CD4-positive, alpha-beta T cell (primary cell): ENCODE measurements at regions not wholly inside any gene's neighbourhood (a gene's known extent, or its start where the extent isn't known, plus 50 kb on each side); places are given as distances from the start of the nearest gene placed in this dataset.

Experiments
- ATAC-seq: fragments of 200-7000 bp; cut with Tn5 transposase; one replicate; pipeline ENCODE4 v1.10.0; 2022; ENCODE audit warnings: mild to moderate bottlenecking; ENCODE audit not compliant: poor library complexity
- CTCF ChIA-PET: fragments of 350-600 bp; sonication (Branson Sonifier 250); formaldehyde crosslinking; loops from one replicate; lab custom pipeline; 2021; ENCODE audit warnings: antibody characterized with exemption, inconsistent platforms; lab: Charles Lee
- POLR2A ChIA-PET: fragments of 350-600 bp; sonication (Branson Sonifier 250); formaldehyde crosslinking; loops from one replicate; lab custom pipeline; 2021; ENCODE audit warnings: antibody characterized with exemption, inconsistent platforms; lab: Charles Lee
- DNase-seq, 14 experiments: peaks; one replicate each; pipeline ENCODE4 v3.0.0-alpha.2; 2013 to 2020; ENCODE audit warnings: mixed read lengths in 2 of 14
- H3K27ac ChIP-seq, 2 donors: one replicate each; pipeline versions ENCODE4 v1.5.1 to v1.7.0; 2013; ENCODE audit warnings: low read length in 2 of 2, low read depth in 1 of 2, mild to moderate bottlenecking in 1 of 2
- H3K27me3 ChIP-seq, 2 experiments: 1 replicate in 1 of 2; 2 replicates in 1 of 2; pipeline versions ENCODE4 v1.6.1 to v1.7.0; 2013; ENCODE audit warnings: low read length in 2 of 2, control low read depth in 1 of 2, mild to moderate bottlenecking in 1 of 2, moderate library complexity in 1 of 2; ENCODE audit not compliant: insufficient read depth in 2 of 2, control insufficient read depth in 1 of 2
- H3K36me3 ChIP-seq: one replicate; pipeline ENCODE4 v1.6.1; 2013; ENCODE audit warnings: low read length, control low read depth; ENCODE audit not compliant: insufficient read depth
- H3K4me1 ChIP-seq: one replicate; pipeline ENCODE4 v1.6.1; 2013; ENCODE audit warnings: low read length, control low read depth; ENCODE audit not compliant: insufficient read depth
- H3K4me3 ChIP-seq: one replicate; pipeline ENCODE4 v1.5.1; 2013; ENCODE audit warnings: mild to moderate bottlenecking, low read length, moderate library complexity
- H3K9me3 ChIP-seq, 2 experiments: 1 replicate in 1 of 2; 2 replicates in 1 of 2; pipeline versions ENCODE4 v1.6.1 to v1.7.0; 2013; ENCODE audit warnings: low read length in 2 of 2, mild to moderate bottlenecking in 2 of 2, control low read depth in 1 of 2, moderate library complexity in 1 of 2; ENCODE audit not compliant: control insufficient read depth in 1 of 2, insufficient read depth in 1 of 2
- H3K27ac Mint-ChIP-seq: one replicate; pipeline ENCODE4 v1.8.0; 2020; ENCODE audit warnings: mixed read lengths
- H3K27me3 Mint-ChIP-seq: one replicate; pipeline ENCODE4 v1.8.0; 2021; ENCODE audit warnings: mixed read lengths
- H3K36me3 Mint-ChIP-seq: one replicate; pipeline ENCODE4 v1.8.0; 2021; ENCODE audit warnings: low read depth, mixed read lengths
- H3K4me1 Mint-ChIP-seq: one replicate; pipeline ENCODE4 v1.8.0; 2021; ENCODE audit warnings: low read depth, mixed read lengths
- H3K4me3 Mint-ChIP-seq: one replicate; pipeline ENCODE4 v1.8.0; 2020; ENCODE audit warnings: mild to moderate bottlenecking, mixed read lengths
- H3K9me3 Mint-ChIP-seq: one replicate; pipeline ENCODE4 v1.8.0; 2020; ENCODE audit warnings: mixed read lengths
- intact Hi-C, 2 experiments: fragments of 100-400 bp; cut with DNase I in 1 of 2; cut with micrococcal nuclease in 1 of 2; formaldehyde crosslinking; loops; one replicate each; pipeline versions ENCODE4 v1.15.1 to v1.9.0; 2023 to 2025; cut with DNase I, micrococcal nuclease
- TF ChIP-seq, protein P1 (sequence below): fragments of 200-600 bp; IDR thresholded peaks from one replicate; pipeline ENCODE4 v1.8.0; 2022; ENCODE audit warnings: antibody characterized with exemption, mild to moderate bottlenecking

DNA sequence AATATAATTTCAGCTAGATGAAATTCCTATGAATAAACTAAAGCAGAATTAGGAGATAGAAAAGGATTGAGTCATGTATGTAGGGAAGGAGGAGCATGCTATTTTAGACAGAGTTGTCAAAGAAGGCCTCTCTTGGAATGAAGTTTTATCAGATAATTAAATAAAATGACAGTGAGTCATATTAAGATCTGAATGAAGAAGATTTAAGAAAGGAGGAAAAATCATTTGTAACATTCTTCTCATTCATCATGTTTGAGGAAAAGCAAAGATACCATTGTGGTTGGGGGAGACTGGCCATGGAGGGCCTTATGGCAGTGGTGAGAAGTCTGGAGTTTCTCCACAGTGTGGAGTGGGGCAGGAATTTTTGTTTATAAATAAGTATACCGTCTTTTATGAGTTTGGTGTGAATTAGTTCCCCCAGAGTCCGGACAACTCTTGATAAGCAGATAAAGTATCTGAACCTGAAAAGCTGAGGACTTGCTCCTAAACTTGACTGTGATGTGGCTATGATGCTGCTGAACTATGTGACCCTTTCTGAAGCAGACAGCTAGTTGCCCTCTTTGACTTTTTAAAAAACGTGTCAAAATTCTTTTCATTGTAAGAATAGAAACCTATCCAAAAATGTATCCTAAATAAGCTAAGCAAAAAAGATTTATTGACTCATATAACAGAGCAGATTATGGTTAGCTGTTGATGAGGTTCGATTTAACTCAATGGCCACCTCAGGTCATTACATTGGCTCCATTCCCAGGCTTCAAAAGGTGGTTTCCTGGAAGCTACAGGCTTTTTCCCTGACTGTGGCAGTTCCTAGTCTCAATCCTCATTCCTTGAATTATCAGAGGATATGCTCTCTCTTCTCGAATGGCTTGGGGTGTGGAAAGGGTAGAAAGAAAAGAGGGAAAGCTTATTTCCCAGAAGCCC, 90.8 kb downstream of the LHX9 start:
- Mint-ChIP-seq H3K9me3 (peaks cover 8% of the 10 kb centered on the region), H3K4me1 (no peaks in the 10 kb centered on the region), H3K27me3 (no peaks in the 10 kb centered on the region), H3K4me3 (no peak overlapping the region), H3K27ac (no peak overlapping the region), H3K36me3 (no peaks in the 10 kb centered on the region)
- no peak overlapping the region for H3K4me3 ChIP-seq
- no peaks in the 10 kb centered on the region for H3K4me1 ChIP-seq
- no peak overlapping the region for H3K27ac ChIP-seq
- POLR2A ChIA-PET, result no interaction called here
- H3K27me3 ChIP-seq, result no peaks in the 10 kb centered on the region
- TF ChIP-seq, protein P1, sequence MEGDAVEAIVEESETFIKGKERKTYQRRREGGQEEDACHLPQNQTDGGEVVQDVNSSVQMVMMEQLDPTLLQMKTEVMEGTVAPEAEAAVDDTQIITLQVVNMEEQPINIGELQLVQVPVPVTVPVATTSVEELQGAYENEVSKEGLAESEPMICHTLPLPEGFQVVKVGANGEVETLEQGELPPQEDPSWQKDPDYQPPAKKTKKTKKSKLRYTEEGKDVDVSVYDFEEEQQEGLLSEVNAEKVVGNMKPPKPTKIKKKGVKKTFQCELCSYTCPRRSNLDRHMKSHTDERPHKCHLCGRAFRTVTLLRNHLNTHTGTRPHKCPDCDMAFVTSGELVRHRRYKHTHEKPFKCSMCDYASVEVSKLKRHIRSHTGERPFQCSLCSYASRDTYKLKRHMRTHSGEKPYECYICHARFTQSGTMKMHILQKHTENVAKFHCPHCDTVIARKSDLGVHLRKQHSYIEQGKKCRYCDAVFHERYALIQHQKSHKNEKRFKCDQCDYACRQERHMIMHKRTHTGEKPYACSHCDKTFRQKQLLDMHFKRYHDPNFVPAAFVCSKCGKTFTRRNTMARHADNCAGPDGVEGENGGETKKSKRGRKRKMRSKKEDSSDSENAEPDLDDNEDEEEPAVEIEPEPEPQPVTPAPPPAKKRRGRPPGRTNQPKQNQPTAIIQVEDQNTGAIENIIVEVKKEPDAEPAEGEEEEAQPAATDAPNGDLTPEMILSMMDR, result no peak
- DNase-seq (no peak), ATAC-seq (no peak)
- intact Hi-C loops, result no loop called here
- H3K36me3 ChIP-seq, result no peaks in the 10 kb centered on the region
- CTCF ChIA-PET, result no interaction called here
- peaks cover 4 to 7% of the 10 kb centered on the region in 2 experiments for H3K9me3 ChIP-seq

DNA sequence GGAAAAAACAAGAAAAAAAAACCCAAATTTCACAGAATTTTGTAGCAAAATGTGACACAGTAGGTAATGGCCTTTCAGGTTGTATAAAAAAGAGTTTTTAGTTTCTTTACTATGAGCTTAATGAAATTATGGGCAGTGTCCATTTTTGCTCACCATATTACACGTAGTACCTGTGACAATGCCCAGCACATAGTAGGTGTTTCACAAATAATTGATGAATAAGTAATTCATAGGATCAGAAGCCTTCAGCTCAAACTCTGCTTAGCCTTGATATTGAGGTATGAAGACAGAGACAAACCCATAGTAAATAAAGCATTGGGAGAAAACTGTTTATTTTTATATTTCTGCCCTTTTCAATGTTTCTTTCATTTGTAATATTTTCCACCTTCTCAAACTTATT, 97.2 kb downstream of the LHX9 start:
- ChIA-PET CTCF (no interaction called here), POLR2A (no interaction called here)
- H3K27me3 Mint-ChIP-seq, result no peaks in the 10 kb centered on the region
- H3K27ac Mint-ChIP-seq, result no peak overlapping the region
- H3K27ac ChIP-seq, result no peak overlapping the region
- ATAC-seq (no peak), DNase-seq (no peak)
- no peaks in the 10 kb centered on the region for H3K4me1 ChIP-seq
- no peaks in the 10 kb centered on the region for H3K36me3 ChIP-seq
- H3K4me1 Mint-ChIP-seq, result no peaks in the 10 kb centered on the region
- H3K9me3 ChIP-seq, result peaks cover 4 to 7% of the 10 kb centered on the region in 2 experiments
- H3K9me3 Mint-ChIP-seq, result peaks cover 6% of the 10 kb centered on the region
- no peak overlapping the region for H3K4me3 ChIP-seq
- no peaks in the 10 kb centered on the region for H3K27me3 ChIP-seq
- TF ChIP-seq, protein P1, result no peak
- intact Hi-C loops, result no loop called here
- no peaks in the 10 kb centered on the region for H3K36me3 Mint-ChIP-seq
- no peak overlapping the region for H3K4me3 Mint-ChIP-seq

DNA sequence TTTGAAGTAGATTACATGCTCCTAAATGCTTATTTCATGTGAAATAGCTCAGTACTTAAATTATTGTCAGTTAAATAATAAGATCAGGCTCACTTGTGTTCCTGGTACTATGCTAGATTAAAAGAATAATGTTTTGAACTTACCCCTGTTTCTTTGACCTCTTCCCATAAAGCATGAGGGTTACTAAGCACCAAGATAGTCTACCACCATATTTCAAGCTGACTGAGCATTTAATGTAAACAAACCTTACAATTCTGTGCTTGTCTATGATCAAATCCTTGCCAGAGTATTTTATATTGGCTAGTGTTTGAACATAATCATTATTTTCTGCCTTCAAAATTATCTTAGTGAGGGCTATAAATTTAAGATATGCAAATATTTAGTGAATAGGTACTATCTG, 98.1 kb downstream of the LHX9 start:
- Histone ChIP-seq H3K27me3 (no peaks in the 10 kb centered on the region), H3K9me3 (peaks cover 0 to under 1% of the 10 kb centered on the region in 2 experiments), H3K4me3 (no peak overlapping the region), H3K36me3 (no peaks in the 10 kb centered on the region), H3K4me1 (no peaks in the 10 kb centered on the region), H3K27ac (no peak overlapping the region)
- Mint-ChIP-seq H3K27me3 (no peaks in the 10 kb centered on the region), H3K9me3 (peaks cover 3% of the 10 kb centered on the region), H3K4me1 (no peaks in the 10 kb centered on the region), H3K4me3 (no peak overlapping the region), H3K27ac (no peak overlapping the region), H3K36me3 (no peaks in the 10 kb centered on the region)
- CTCF ChIA-PET, result no interaction called here
- no peak for ATAC-seq
- DNase-seq, result no peak
- POLR2A ChIA-PET, result no interaction called here
- TF ChIP-seq, protein P1, result no peak
- intact Hi-C loops, result no loop called here
